Stomach (tissue), 8 donors: ENCODE measurements at regions not wholly inside any gene's neighbourhood (a gene's known extent, or its start where the extent isn't known, plus 50 kb on each side); places are given as distances from the start of the nearest gene placed in this dataset.

ENCODE experiments used
- DNase-seq, 2 donors: peaks; one replicate each; pipeline versions ENCODE4 v3.0.0 to v3.0.0-alpha.2; 2013 to 2019
- H3K27ac ChIP-seq, 5 donors: fragments of 200-600 bp in 4 of 5; sonication (generic) in 4 of 5; one replicate each; pipeline ENCODE4 v1.5.1; 2013 to 2019; ENCODE audit warnings: mild to moderate bottlenecking in 1 of 5, moderate library complexity in 1 of 5
- H3K27me3 ChIP-seq, 3 donors: fragments of 200-600 bp; sonication (generic); one replicate each; pipeline ENCODE4 v1.5.1; 2017 to 2019; ENCODE audit warnings: mixed run types in 1 of 3
- H3K36me3 ChIP-seq, 4 donors: fragments of 200-600 bp; sonication (generic); 1 replicate in 3 of 4; 2 replicates in 1 of 4; pipeline ENCODE4 v1.5.1; 2016 to 2019
- H3K4me1 ChIP-seq, 4 donors: fragments of 200-600 bp; sonication (generic); one replicate each; pipeline ENCODE4 v1.5.1; 2016 to 2019
- H3K4me3 ChIP-seq, 4 donors: fragments of 200-600 bp; sonication (generic) in 3 of 4; one replicate each; pipeline ENCODE4 v1.5.1; 2016 to 2019; ENCODE audit warnings: mild to moderate bottlenecking in 1 of 4
- H3K9me3 ChIP-seq, 4 donors: fragments of 200-600 bp; sonication (generic); one replicate each; pipeline ENCODE4 v1.5.1; 2016 to 2019
- EP300 ChIP-seq: sonication (generic); formaldehyde crosslinking; IDR thresholded peaks from one replicate; pipeline ENCODE4 v1.6.1; 2017; ENCODE audit warnings: antibody characterized with exemption
- POLR2A ChIP-seq, 4 donors: fragments of 450-650 bp; IDR thresholded peaks; one replicate each; pipeline ENCODE4 v1.6.1; 2016; ENCODE audit warnings: antibody characterized with exemption in 4 of 4, control low read depth in 2 of 4, mild to moderate bottlenecking in 1 of 4, moderate library complexity in 1 of 4
- POLR2AphosphoS5 ChIP-seq, 3 donors: sonication (generic); formaldehyde crosslinking; IDR thresholded peaks; one replicate each; pipeline ENCODE4 v1.6.1; 2016; ENCODE audit warnings: antibody characterized with exemption in 3 of 3
- WGBS, 5 donors: extraction: QIAGEN DNeasy Blood & Tissue Kit in 3 of 5; methylation state at CpG; one replicate each; pipeline versions ENCODE4 v1.1.5 to v1.1.7; 2013 to 2018; 5-methylcytosine and 5-hydroxymethylcytosine counted together
- intact Hi-C: fragments of 100-400 bp; cut with DNase I; formaldehyde crosslinking; loops from one replicate; pipeline ENCODE4 v1.15.1; 2023; ENCODE audit warnings: low total_unique reads
- TF ChIP-seq, protein P1 (sequence below), 7 experiments: fragments of 450-650 bp in 4 of 7; fragments of 200-600 bp in 3 of 7; sonication (generic) in 3 of 7; IDR thresholded peaks; one replicate each; pipeline ENCODE4 v1.5.1; 2016 to 2019; ENCODE audit warnings: antibody characterized with exemption in 7 of 7, control low read depth in 2 of 7, mild to moderate bottlenecking in 1 of 7
- donor health status: healthy with polysubstance abuse.
- donor health status: Bipolar disorder and iron deficiency.
- donor health status: healthy.

- H3K27me3 ChIP-seq, result peaks cover 0 to 70% (median 40%) of the 10 kb centered on the region in 3 donors
- no peaks in the 10 kb centered on the region for H3K4me1 ChIP-seq
- H3K4me3 ChIP-seq, result no peak overlapping the region
- intact Hi-C loops, result loop anchor here (10.0 kb wide), 1 partner anchor 1711 kb away; no protein-coding TSS in a partner anchor
- peak; percentile 54 to 84 for DNase-seq
- H3K36me3 ChIP-seq, result no peaks in the 10 kb centered on the region
- WGBS, 5 donors, result 30 to 34% (median 33%) methylated on average over 13 of the region's 13 CpGs
- TF ChIP-seq, protein P1, sequence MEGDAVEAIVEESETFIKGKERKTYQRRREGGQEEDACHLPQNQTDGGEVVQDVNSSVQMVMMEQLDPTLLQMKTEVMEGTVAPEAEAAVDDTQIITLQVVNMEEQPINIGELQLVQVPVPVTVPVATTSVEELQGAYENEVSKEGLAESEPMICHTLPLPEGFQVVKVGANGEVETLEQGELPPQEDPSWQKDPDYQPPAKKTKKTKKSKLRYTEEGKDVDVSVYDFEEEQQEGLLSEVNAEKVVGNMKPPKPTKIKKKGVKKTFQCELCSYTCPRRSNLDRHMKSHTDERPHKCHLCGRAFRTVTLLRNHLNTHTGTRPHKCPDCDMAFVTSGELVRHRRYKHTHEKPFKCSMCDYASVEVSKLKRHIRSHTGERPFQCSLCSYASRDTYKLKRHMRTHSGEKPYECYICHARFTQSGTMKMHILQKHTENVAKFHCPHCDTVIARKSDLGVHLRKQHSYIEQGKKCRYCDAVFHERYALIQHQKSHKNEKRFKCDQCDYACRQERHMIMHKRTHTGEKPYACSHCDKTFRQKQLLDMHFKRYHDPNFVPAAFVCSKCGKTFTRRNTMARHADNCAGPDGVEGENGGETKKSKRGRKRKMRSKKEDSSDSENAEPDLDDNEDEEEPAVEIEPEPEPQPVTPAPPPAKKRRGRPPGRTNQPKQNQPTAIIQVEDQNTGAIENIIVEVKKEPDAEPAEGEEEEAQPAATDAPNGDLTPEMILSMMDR (IDR thresholded peaks at IDR 0.05), result peak in 4 of 7 experiments; percentile 11 to 65 (median 36)
- TF ChIP-seq POLR2AphosphoS5 (IDR thresholded peaks at IDR 0.05) (no peak), POLR2A (IDR thresholded peaks at IDR 0.05) (no peak), EP300 (no peak)
- peaks cover 0 to 9% (median 4%) of the 10 kb centered on the region in 4 donors for H3K9me3 ChIP-seq
- H3K27ac ChIP-seq, result no peak overlapping the region
Measured at GRCh38 chr10:128263891-128264688, 137.9 kb upstream of the MKI67 start.

GRCh38 chr10:128265596-128265995 is 139.4 kb upstream of the MKI67 start:
- TF ChIP-seq POLR2AphosphoS5 (IDR thresholded peaks at IDR 0.05) (no peak), POLR2A (IDR thresholded peaks at IDR 0.05) (no peak)
- TF ChIP-seq, protein P1 (IDR thresholded peaks at IDR 0.05), result no peak
- Histone ChIP-seq H3K4me1 (no peaks in the 10 kb centered on the region), H3K9me3 (peaks cover 0 to under 1% (median 0%) of the 10 kb centered on the region in 4 donors), H3K36me3 (no peaks in the 10 kb centered on the region), H3K27ac (no peak overlapping the region), H3K4me3 (no peak overlapping the region), H3K27me3 (peaks cover 0 to 75% (median 40%) of the 10 kb centered on the region in 3 donors)
- DNase-seq, result no peak
- WGBS, 5 donors, result 18 to 34% (median 20%) methylated on average over 25 to 32 of the region's 32 CpGs
- intact Hi-C loops, result loop anchor here (10.0 kb wide), 1 partner anchor 1709 kb away; no protein-coding TSS in a partner anchor

DNA sequence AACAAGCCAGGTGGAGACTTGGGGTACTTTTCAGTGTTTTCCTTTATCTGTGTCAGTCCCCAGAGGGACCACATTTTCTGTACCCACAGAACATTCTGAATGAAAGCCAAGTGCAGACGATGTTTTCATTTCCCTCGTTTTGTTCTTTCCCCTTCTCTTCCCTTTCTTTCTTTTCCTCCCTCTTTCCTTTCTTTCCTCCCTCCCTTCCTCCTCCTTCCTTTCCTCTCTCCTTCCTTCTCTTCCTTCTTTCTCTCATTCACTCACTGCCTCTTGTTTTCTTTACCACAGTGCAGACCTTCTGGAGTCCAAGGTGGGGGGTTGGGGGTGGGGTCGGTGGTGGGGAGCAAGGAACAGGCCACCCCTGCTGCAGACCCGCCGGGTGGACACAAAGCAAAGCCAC is 141.4 kb upstream of the MKI67 start:
- no peak for DNase-seq
- Histone ChIP-seq H3K36me3 (no peaks in the 10 kb centered on the region), H3K4me1 (no peaks in the 10 kb centered on the region), H3K27me3 (peaks cover 0 to 72% (median 40%) of the 10 kb centered on the region in 3 donors), H3K9me3 (no peaks in the 10 kb centered on the region), H3K27ac (no peak overlapping the region), H3K4me3 (no peak overlapping the region)
- intact Hi-C loops, result loop anchor here (10.0 kb wide), 1 partner anchor 1707 kb away; no protein-coding TSS in a partner anchor
- TF ChIP-seq POLR2A (IDR thresholded peaks at IDR 0.05) (no peak), POLR2AphosphoS5 (IDR thresholded peaks at IDR 0.05) (no peak), EP300 (no peak)
- TF ChIP-seq, protein P1 (IDR thresholded peaks at IDR 0.05), result no peak
- 32 to 51% (median 42%) methylated on average over 5 of the region's 5 CpGs for WGBS, 5 donors

DNA sequence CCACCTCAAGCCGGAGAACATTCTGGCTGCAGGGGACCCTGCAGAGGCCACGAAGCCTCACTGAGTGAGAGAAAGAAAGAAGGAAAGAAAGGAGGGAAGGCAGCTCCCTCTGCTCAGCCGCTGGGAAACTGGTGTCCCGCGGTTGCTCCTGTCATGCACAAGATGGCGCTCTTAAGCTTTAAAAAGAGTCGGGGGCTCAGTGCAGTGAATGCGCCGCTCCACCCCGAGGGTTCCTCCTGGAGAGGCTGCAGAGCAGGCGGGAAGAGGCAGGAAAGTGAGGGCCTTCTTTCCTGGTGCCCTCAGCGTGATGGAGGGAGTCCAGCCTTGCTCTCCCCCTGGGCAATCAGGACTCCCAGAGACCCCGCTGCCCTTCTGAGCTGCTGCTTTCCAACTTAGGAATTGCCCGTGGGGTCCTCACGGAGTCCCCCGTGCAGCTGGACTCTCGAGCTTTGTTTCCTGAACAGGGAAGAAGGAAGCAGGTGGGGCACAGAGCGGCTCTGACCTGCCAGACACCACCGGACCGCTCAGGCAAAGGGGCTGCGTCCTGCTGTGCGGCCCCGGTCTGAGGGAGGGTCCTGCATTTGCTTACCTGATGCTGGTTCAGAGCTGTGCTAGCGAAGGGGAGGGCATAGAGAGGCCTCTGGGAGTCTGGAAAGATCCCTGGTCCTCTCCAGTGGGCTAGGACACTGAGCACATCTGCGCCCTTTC is 141.9 kb upstream of the MKI67 start:
- 32 to 39% (median 35%) methylated on average over 24 to 25 of the region's 25 CpGs for WGBS, 5 donors
- Histone ChIP-seq H3K27ac (no peak overlapping the region), H3K4me3 (no peak overlapping the region), H3K9me3 (no peaks in the 10 kb centered on the region), H3K36me3 (no peaks in the 10 kb centered on the region), H3K4me1 (no peaks in the 10 kb centered on the region), H3K27me3 (peaks cover 0 to 72% (median 39%) of the 10 kb centered on the region in 3 donors)
- intact Hi-C loops, result loop anchor here (10.0 kb wide), 1 partner anchor 1707 kb away; no protein-coding TSS in a partner anchor
- TF ChIP-seq POLR2AphosphoS5 (IDR thresholded peaks at IDR 0.05) (no peak), EP300 (no peak), POLR2A (IDR thresholded peaks at IDR 0.05) (no peak)
- TF ChIP-seq, protein P1 (IDR thresholded peaks at IDR 0.05), result no peak
- peak in 1 of 2 donors; percentile 82 for DNase-seq
